IMR-90 (cell line): ENCODE measurements at regions not wholly inside any gene's neighbourhood (a gene's known extent, or its start where the extent isn't known, plus 50 kb on each side); places are given as distances from the start of the nearest gene placed in this dataset.

ENCODE experiments used
- ATAC-seq: fragments of 200-7000 bp; cut with Tn5 transposase; 2 replicates; pipeline ENCODE4 v1.9.1; 2020; ENCODE audit warnings: low read depth, mild to moderate bottlenecking, moderate library complexity
- BruUV-seq: library from RNA; stranded (reverse); fragments of 400-500 nt; replicated peaks from 2 replicates; lab custom pipeline; 2021; lab: Mats Ljungman, UMichigan
- CTCF ChIA-PET: fragments of 300-600 bp; formaldehyde crosslinking; extraction: SDS; loops from one replicate; lab custom pipeline; 2021; ENCODE audit warnings: antibody characterized with exemption; lab: Yijun Ruan, JAX
- POLR2A ChIA-PET: fragments of 300-600 bp; sonication (Branson Sonifier 250); formaldehyde crosslinking; loops from one replicate; lab custom pipeline; 2022; ENCODE audit warnings: antibody characterized with exemption; ENCODE audit not compliant: unreplicated experiment; lab: Charles Lee
- DNase-seq: peaks from one replicate; pipeline ENCODE4 v3.0.0; 2013
- H2AFZ ChIP-seq: replicated peaks from 2 replicates; pipeline ENCODE3; 2013; ENCODE audit warnings: low read length, mild to moderate bottlenecking; ENCODE audit not compliant: poor library complexity
- H2AK5ac ChIP-seq: 2 replicates; pipeline ENCODE4 v1.6.1; 2013; ENCODE audit warnings: low read depth, low read length, inconsistent platforms
- H2AK9ac ChIP-seq: replicated peaks from 2 replicates; pipeline ENCODE3; 2013; ENCODE audit warnings: mild to moderate bottlenecking, low read depth, low read length, moderate library complexity; ENCODE audit not compliant: poor library complexity
- H2BK120ac ChIP-seq: 2 replicates; pipeline ENCODE4 v1.6.1; 2013; ENCODE audit warnings: low read depth, low read length, inconsistent platforms
- H2BK15ac ChIP-seq: 3 replicates; pipeline ENCODE4 v1.6.1; 2013; ENCODE audit warnings: low read depth, low read length, inconsistent platforms
- H2BK20ac ChIP-seq: 2 replicates; pipeline ENCODE4 v1.6.1; 2013; ENCODE audit warnings: low read depth, mild to moderate bottlenecking, inconsistent platforms, low read length, moderate library complexity
- H2BK5ac ChIP-seq: 2 replicates; pipeline ENCODE4 v1.6.1; 2013; ENCODE audit warnings: mild to moderate bottlenecking, low read depth, low read length, inconsistent platforms; ENCODE audit not compliant: poor library complexity, severe bottlenecking
- H3K14ac ChIP-seq: replicated peaks from 2 replicates; pipeline ENCODE4 v1.6.1; 2013; ENCODE audit warnings: low read depth, low read length, inconsistent platforms
- H3K18ac ChIP-seq: 2 replicates; pipeline ENCODE4 v1.6.1; 2013; ENCODE audit warnings: low read depth, low read length, control low read depth
- H3K23ac ChIP-seq: 2 replicates; pipeline ENCODE4 v1.6.1; 2013; ENCODE audit warnings: low read depth, low read length, inconsistent platforms
- H3K27ac ChIP-seq: 2 replicates; pipeline ENCODE4 v1.5.1; 2013; ENCODE audit warnings: mild to moderate bottlenecking, control low read depth, low read length; ENCODE audit not compliant: insufficient read depth
- H3K27me3 ChIP-seq: 2 replicates; pipeline ENCODE4 v1.6.1; 2013; ENCODE audit warnings: low read length; ENCODE audit not compliant: control insufficient read depth, insufficient read depth
- H3K36me3 ChIP-seq: 2 replicates; pipeline ENCODE4 v1.6.1; 2013; ENCODE audit warnings: low read length, mixed read lengths; ENCODE audit not compliant: control insufficient read depth, insufficient read depth
- H3K4ac ChIP-seq: 2 replicates; pipeline ENCODE4 v1.6.1; 2013; ENCODE audit warnings: low read depth, low read length, inconsistent platforms
- H3K4me1 ChIP-seq: 2 replicates; pipeline ENCODE4 v1.6.1; 2013; ENCODE audit warnings: low read length, mixed read lengths; ENCODE audit not compliant: control insufficient read depth, insufficient read depth
- H3K4me2 ChIP-seq: 2 replicates; pipeline ENCODE4 v1.6.1; 2013; ENCODE audit warnings: low read depth, mild to moderate bottlenecking, control low read depth, low read length, moderate library complexity
- H3K4me3 ChIP-seq: 2 replicates; pipeline ENCODE4 v1.5.1; 2013; ENCODE audit warnings: low read depth, mild to moderate bottlenecking, control low read depth, low read length, moderate library complexity; ENCODE audit not compliant: insufficient read depth
- H3K56ac ChIP-seq: 2 replicates; pipeline ENCODE4 v1.6.1; 2013; ENCODE audit warnings: low read length, inconsistent platforms; ENCODE audit not compliant: insufficient read depth; ENCODE audit errors: extremely low read depth
- H3K79me1 ChIP-seq, 2 experiments: 2 replicates each; pipeline ENCODE4 v1.6.1; 2013; ENCODE audit warnings: low read length in 2 of 2, inconsistent platforms in 1 of 2, low read depth in 1 of 2
- H3K9ac ChIP-seq: 2 replicates; pipeline ENCODE4 v1.6.1; 2013; ENCODE audit warnings: low read depth, low read length, control low read depth
- H3K9me1 ChIP-seq: 2 replicates; pipeline ENCODE4 v1.6.1; 2013; ENCODE audit warnings: low read length, inconsistent platforms; ENCODE audit not compliant: insufficient read depth
- H3K9me3 ChIP-seq: 2 replicates; pipeline ENCODE4 v1.6.1; 2013; ENCODE audit warnings: low read length; ENCODE audit not compliant: control insufficient read depth, insufficient read depth
- H4K20me1 ChIP-seq: 2 replicates; pipeline ENCODE4 v1.6.1; 2013; ENCODE audit warnings: low read length, inconsistent platforms; ENCODE audit not compliant: insufficient read depth
- H4K5ac ChIP-seq: 2 replicates; pipeline ENCODE4 v1.6.1; 2013; ENCODE audit warnings: mild to moderate bottlenecking, low read depth, low read length, control low read depth
- H4K8ac ChIP-seq, 2 experiments: 2 replicates each; pipeline ENCODE4 v1.6.1; 2013; ENCODE audit warnings: low read depth in 2 of 2, low read length in 2 of 2, control low read depth in 1 of 2, inconsistent platforms in 1 of 2
- H4K91ac ChIP-seq: 2 replicates; pipeline ENCODE4 v1.6.1; 2013; ENCODE audit warnings: low read depth, low read length, inconsistent platforms; ENCODE audit not compliant: insufficient read depth
- ELK1 ChIP-seq: fragments of 150-350 bp; IDR thresholded peaks from 2 replicates; pipeline ENCODE4 v1.6.1; 2016; ENCODE audit warnings: low read depth, mild to moderate bottlenecking, low read length, moderate library complexity, borderline replicate concordance
- POLR2A ChIP-seq: IDR thresholded peaks from 2 replicates; pipeline ENCODE4 v1.6.1; 2012; ENCODE audit warnings: mild to moderate bottlenecking, low read depth, low read length
- RFX5 ChIP-seq: IDR thresholded peaks from 2 replicates; pipeline ENCODE4 v1.8.0; 2012; ENCODE audit warnings: low read depth, mild to moderate bottlenecking, low read length, moderate library complexity
- WGBS, 2 experiments: methylation state at CpG; one replicate each; pipeline versions ENCODE4 v1.1.5 to v1.1.7; 2013; ENCODE audit warnings: missing lambda C conversion rate in 2 of 2; ENCODE audit not compliant: insufficient read length in 1 of 2; ENCODE audit errors: extremely low coverage in 2 of 2; 5-methylcytosine and 5-hydroxymethylcytosine counted together
- dilution Hi-C: fragments of 300-500 bp; cut with HindIII; formaldehyde crosslinking; loops from one replicate; pipeline ENCODE4 v1.14.3; 2018; ENCODE audit warnings: low sequenced_read_pairs; ENCODE audit not compliant: unreplicated experiment
- in situ Hi-C: fragments of 300-500 bp; cut with MboI; formaldehyde crosslinking; loops from 3 replicates; pipeline ENCODE4 v1.14.3; 2019; ENCODE audit warnings: low sequenced_read_pairs, inconsistent platforms, mixed read lengths
- intact Hi-C: fragments of 100-400 bp; cut with micrococcal nuclease; formaldehyde crosslinking; loops from 2 replicates; pipeline ENCODE4 v1.10.0; 2022

GRCh38 chr5:143898381-143898780 lies 86.4 kb downstream of the HMHB1 start:
- DNase-seq (no peak), ATAC-seq (no peak)
- Histone ChIP-seq H2AFZ (no peak overlapping the region), H2BK5ac (no peak overlapping the region), H4K5ac (no peak overlapping the region), H3K9ac (no peak overlapping the region), H2AK9ac (no peak overlapping the region), H3K9me1 (peaks cover 5% of the 10 kb centered on the region), H3K79me1 (no peaks in the 10 kb centered on the region), H2BK15ac (no peak overlapping the region), H3K27me3 (no peaks in the 10 kb centered on the region), H2BK120ac (no peak overlapping the region), H3K4ac (no peak overlapping the region), H3K36me3 (no peaks in the 10 kb centered on the region), H2AK5ac (no peak overlapping the region), H2BK20ac (peak overlapping the region; percentile 65; the same call in 1 of the 2 replicates), H4K20me1 (no peaks in the 10 kb centered on the region), H3K18ac (no peak overlapping the region), H3K14ac (no peak overlapping the region), H3K4me1 (peaks cover 6% of the 10 kb centered on the region; the same call in 1 of the 2 replicates), H3K4me3 (no peak overlapping the region), H3K9me3 (no peaks in the 10 kb centered on the region), H3K56ac (no peak overlapping the region), H3K23ac (no peak overlapping the region), H4K8ac (no peak overlapping the region), H3K27ac (no peak overlapping the region), H4K91ac (no peak overlapping the region), H3K4me2 (no peak overlapping the region)
- intact Hi-C loops = no loop called here
- in situ Hi-C loops = no loop called here
- no TSS peak for BruUV-seq
- dilution Hi-C loops = no loop called here
- TF ChIP-seq RFX5 (no peak), POLR2A (no peak), ELK1 (no peak)
- WGBS, 2 experiments = no CpG with 5 or more reads among the region's 1 CpG
- ChIA-PET CTCF (no interaction called here), POLR2A (no interaction called here)
